SH-SY5Y (cell line): ENCODE measurements at regions not wholly inside any gene's neighbourhood (a gene's known extent, or its start where the extent isn't known, plus 50 kb on each side); places are given as distances from the start of the nearest gene placed in this dataset.

Experiments used
- GATA2 ChIP-seq: IDR thresholded peaks from 2 replicates; pipeline ENCODE4 v1.6.1; 2011; ENCODE audit warnings: mild to moderate bottlenecking, low read depth, low read length
- GATA3 ChIP-seq: IDR thresholded peaks from 2 replicates; pipeline ENCODE4 v1.6.1; 2011; ENCODE audit warnings: low read depth, mild to moderate bottlenecking, low read length, moderate library complexity

GRCh38 chr9:108367188-108367587 lies 488.6 kb downstream of the ACTL7B start:
- TF ChIP-seq GATA3 (no peak), GATA2 (no peak)

- TF ChIP-seq GATA3 (no peak), GATA2 (no peak)
These were observed 492.5 kb downstream of the ACTL7B start for GRCh38 chr9:108363311-108363710.

- TF ChIP-seq GATA2 (no peak), GATA3 (no peak)
These were observed 495.5 kb downstream of the ACTL7B start for GRCh38 chr9:108360304-108360703.

DNA sequence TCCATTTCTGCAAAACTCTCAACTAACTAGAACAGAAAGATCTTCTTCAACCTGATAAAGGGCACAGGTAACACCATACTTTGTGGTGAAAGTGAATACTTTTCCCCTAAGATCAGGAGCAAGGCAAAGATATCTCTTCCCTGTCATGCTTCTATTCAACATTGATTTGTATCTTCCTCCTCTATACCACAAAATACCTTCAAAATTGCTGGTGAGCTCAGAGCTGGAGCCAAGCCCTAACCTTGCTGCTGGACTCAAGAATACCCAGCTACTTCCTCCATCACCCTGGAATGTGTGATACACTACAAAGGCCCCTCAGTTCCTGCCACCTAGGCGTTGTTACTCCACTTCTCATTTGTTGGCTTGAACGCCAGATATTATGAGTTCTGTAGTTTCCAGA lies 499.0 kb downstream of the ACTL7B start:
- TF ChIP-seq GATA2 (no peak), GATA3 (no peak)

DNA sequence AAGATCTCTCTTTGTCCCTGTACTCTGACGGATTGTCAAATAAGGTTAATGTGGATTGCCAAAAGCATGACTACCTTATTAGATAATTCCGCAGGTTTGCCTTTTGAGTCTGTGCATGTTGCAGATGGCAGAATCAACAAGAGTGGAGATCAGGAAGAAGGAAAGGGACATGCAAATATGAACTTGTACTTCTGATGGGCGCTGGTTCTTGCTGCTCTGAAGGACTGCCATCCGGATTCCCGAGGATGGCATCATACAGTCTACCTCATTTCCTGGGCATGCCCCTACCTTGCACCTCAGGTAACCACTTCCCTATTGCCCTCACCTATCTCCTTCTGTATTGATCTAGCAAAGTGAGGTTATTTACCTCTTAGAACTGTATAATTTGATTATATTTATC lies 504.2 kb downstream of the ACTL7B start:
- TF ChIP-seq GATA2 (no peak), GATA3 (no peak)

GRCh38 chr9:108347463-108348188 lies 508.2 kb downstream of the ACTL7B start:
- TF ChIP-seq GATA2: no peak
- no peak for TF ChIP-seq GATA3

- TF ChIP-seq GATA2 (no peak), GATA3 (no peak)
These were observed 510.0 kb downstream of the ACTL7B start for GRCh38 chr9:108345826-108346225.

DNA sequence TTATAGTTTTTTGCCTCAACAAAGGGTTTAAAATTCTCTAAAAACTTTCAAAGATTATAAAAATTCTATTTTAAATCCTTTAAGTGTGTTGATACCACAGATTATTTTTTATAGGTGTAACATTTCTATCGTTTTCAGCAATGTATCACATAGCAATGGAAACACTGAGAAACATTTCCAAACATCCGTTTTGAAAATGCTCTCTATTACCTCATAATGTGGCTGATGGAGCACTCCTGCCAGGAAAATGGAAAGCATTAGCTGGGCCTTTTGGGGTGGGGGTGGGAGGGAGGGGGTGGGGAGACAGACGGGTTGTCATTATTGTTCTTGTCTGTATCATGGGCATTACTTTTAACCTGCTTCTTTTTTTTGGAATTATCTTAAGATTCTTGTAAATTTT lies 516.5 kb downstream of the ACTL7B start:
- no peak for TF ChIP-seq GATA2
- no peak for TF ChIP-seq GATA3

DNA sequence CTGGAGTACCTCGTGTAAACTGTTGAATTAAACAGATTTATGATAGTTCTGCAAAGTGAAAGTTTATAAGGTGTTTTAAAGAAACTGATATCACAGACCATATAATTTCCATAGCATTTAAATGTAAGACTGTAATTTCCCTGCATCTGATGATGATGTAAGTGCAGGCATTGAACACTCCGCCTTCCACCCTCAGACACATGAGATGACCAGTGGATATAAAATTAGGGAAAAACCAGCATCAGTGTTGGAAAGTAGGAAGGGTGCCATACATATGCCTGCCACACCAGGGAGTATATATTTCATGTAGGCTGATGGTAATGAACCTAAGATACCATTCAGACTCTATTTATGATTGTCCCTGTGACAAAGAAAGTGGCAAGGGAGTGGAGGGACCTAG lies 519.2 kb downstream of the ACTL7B start:
- TF ChIP-seq GATA3: no peak
- TF ChIP-seq GATA2: no peak

DNA sequence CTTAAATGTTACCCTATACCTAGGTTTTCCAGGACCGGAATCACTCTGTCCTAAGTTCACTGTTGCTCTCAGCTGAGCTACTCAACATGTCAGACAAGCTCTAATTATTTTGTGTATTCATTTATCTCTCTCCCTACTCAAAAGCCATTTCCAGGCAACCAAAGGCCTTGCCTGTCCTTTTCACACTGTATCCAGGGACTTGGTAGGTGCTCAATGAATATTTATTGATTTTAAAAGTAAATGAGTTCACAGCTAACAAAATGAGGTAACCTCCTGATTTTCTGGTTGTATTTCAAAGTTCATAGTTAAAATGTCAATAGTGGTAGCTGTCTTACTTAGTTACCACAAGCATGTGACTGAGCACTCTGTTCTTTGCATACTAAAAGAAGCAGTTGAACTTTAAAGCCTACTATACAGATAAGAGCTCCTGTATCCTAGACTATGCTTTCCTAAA lies 522.2 kb downstream of the ACTL7B start:
- TF ChIP-seq GATA3 (no peak), GATA2 (no peak)

DNA sequence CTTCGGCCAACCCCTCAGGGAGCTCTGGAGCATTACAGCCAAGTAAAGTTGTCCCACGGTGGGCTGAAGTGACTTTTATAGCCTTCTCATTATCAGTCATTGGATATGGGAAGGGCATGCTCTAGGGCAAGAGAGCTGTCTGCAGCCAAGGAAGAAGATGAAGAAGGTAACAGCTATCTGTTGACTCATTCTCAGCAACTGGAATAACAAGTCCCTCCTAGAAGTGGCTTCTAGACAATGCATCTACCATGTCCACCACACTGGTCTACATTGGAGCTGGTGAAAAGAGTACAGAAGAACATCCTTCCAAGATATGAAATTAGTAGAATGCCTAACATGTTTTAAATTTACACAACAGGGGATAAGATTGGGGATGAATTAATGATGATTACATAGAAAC lies 524.2 kb downstream of the ACTL7B start:
- TF ChIP-seq GATA3: no peak
- no peak for TF ChIP-seq GATA2

DNA sequence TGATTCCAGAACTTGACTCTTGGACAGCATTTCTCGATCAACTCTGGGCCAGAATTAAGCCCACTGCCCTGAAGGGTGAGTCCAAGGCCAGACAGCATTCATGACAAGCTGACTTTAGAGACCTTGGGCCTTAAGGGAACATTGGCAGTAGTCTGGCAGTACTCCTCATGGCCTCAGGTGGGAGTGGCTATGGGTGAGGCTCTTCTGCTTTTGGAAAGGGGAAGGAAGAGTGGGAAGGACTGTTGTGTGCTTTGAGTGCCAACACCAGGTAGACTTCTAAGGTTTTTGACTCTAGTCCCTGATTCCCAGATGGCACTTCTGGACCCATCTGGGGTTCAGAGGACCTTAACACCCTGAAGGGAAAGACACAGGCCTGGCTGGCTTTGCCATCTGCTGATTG lies 530.4 kb downstream of the ACTL7B start:
- TF ChIP-seq GATA2: no peak
- TF ChIP-seq GATA3: no peak

DNA sequence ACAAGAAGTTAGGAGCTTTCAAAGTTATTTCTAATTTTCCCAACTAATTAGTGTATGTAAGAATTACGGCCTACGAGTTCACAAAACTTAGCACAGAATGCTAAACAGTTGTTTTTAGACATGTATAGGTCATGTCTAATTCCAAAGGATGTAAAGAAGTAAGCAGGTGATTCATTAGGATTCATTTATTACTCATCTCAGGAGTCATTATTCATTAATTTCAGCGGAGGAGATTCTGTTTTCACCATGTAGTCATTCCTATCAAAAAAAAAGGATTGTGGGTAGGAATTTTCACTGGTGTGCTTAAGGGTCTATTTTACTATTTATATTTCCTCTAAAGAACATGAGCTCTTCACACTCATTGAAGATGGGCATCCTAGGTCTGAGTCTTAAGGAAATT lies 532.2 kb downstream of the ACTL7B start:
- no peak for TF ChIP-seq GATA3
- no peak for TF ChIP-seq GATA2

- TF ChIP-seq GATA3 (no peak), GATA2 (no peak)
These were observed 533.3 kb downstream of the ACTL7B start for GRCh38 chr9:108322326-108323098.

- TF ChIP-seq GATA2: no peak
- TF ChIP-seq GATA3: no peak
These were observed 539.2 kb downstream of the ACTL7B start for GRCh38 chr9:108316630-108317029.
